GM23248 (cell line): ENCODE measurements at regions not wholly inside any gene's neighbourhood (a gene's known extent, or its start where the extent isn't known, plus 50 kb on each side); places are given as distances from the start of the nearest gene placed in this dataset.

Source experiments
- DNase-seq: peaks from one replicate; pipeline ENCODE4 v3.0.0-alpha.2; 2015
- H2AFZ ChIP-seq: fragments of 200-600 bp; sonication (generic); 2 replicates; pipeline ENCODE4 v1.6.1; 2016; ENCODE audit warnings: antibody characterized with exemption
- H3F3A ChIP-seq: fragments of 200-600 bp; sonication (generic); 2 replicates; pipeline ENCODE4 v1.6.1; 2016; ENCODE audit warnings: mild to moderate bottlenecking, antibody characterized with exemption, mixed run types; ENCODE audit not compliant: insufficient read depth
- H3K27ac ChIP-seq: fragments of 200-600 bp; sonication (generic); 2 replicates; pipeline ENCODE4 v1.5.1; 2016; ENCODE audit warnings: mild to moderate bottlenecking
- H3K27me3 ChIP-seq: fragments of 200-600 bp; sonication (generic); replicated peaks from 2 replicates; pipeline ENCODE4 v1.6.1; 2016; ENCODE audit warnings: mild to moderate bottlenecking; ENCODE audit not compliant: insufficient read depth
- H3K36me3 ChIP-seq: fragments of 200-600 bp; sonication (generic); 2 replicates; pipeline ENCODE4 v1.6.1; 2016; ENCODE audit warnings: low read depth, mild to moderate bottlenecking
- H3K4me1 ChIP-seq: fragments of 200-600 bp; sonication (generic); 2 replicates; pipeline ENCODE4 v1.6.1; 2016; ENCODE audit warnings: mild to moderate bottlenecking; ENCODE audit not compliant: insufficient read depth
- H3K4me2 ChIP-seq: fragments of 200-600 bp; sonication (generic); one replicate; pipeline ENCODE4 v1.6.1; 2016; ENCODE audit warnings: mild to moderate bottlenecking; ENCODE audit not compliant: unreplicated experiment
- H3K4me3 ChIP-seq: fragments of 200-600 bp; sonication (generic); 2 replicates; pipeline ENCODE4 v1.5.1; 2016; ENCODE audit warnings: mild to moderate bottlenecking
- H3K79me2 ChIP-seq: fragments of 200-600 bp; sonication (generic); 2 replicates; pipeline ENCODE4 v1.6.1; 2016; ENCODE audit warnings: mild to moderate bottlenecking; ENCODE audit not compliant: insufficient read depth
- H3K9ac ChIP-seq: fragments of 200-600 bp; sonication (generic); 2 replicates; pipeline ENCODE4 v1.6.1; 2016; ENCODE audit warnings: mild to moderate bottlenecking
- H3K9me2 ChIP-seq: fragments of 200-600 bp; sonication (generic); 2 replicates; pipeline ENCODE4 v1.6.1; 2016; ENCODE audit warnings: mixed run types, mild to moderate bottlenecking, moderate library complexity; ENCODE audit not compliant: insufficient read depth
- H3K9me3 ChIP-seq: fragments of 200-600 bp; sonication (generic); one replicate; pipeline ENCODE4 v1.6.1; 2017; ENCODE audit warnings: low read depth
- H4K20me1 ChIP-seq: fragments of 200-600 bp; sonication (generic); 2 replicates; pipeline ENCODE4 v1.6.0; 2016; ENCODE audit not compliant: insufficient read depth
- EZH2 ChIP-seq: fragments of 200-600 bp; sonication (generic); IDR thresholded peaks from 2 replicates; pipeline ENCODE4 v1.6.1; 2018; ENCODE audit warnings: antibody characterized with exemption, mild to moderate bottlenecking; ENCODE audit not compliant: insufficient read depth, poor library complexity, severe bottlenecking
- EZH2phosphoT487 ChIP-seq: fragments of 200-600 bp; sonication (generic); IDR thresholded peaks from 2 replicates; pipeline ENCODE4 v1.6.1; 2018; ENCODE audit warnings: antibody characterized with exemption, moderate library complexity, mild to moderate bottlenecking, low read depth; ENCODE audit not compliant: insufficient read depth
- WGBS, 2 experiments: methylation state at CpG; one replicate each; pipeline ENCODE4 v1.1.6; 2015 to 2017; ENCODE audit warnings: low lambda C conversion rate in 2 of 2, low coverage in 1 of 2; ENCODE audit errors: missing lambda C conversion rate in 2 of 2; 5-methylcytosine and 5-hydroxymethylcytosine counted together
- in situ Hi-C: fragments of 300-500 bp; cut with MboI; formaldehyde crosslinking; loops from 2 replicates; pipeline ENCODE4 v1.15.0; 2020

- Histone ChIP-seq H4K20me1 (no peaks in the 10 kb centered on the region), H3K36me3 (no peaks in the 10 kb centered on the region), H3K4me3 (no peak overlapping the region), H3K79me2 (no peaks in the 10 kb centered on the region), H3K4me2 (no peak overlapping the region), H3K9ac (no peak overlapping the region), H3K9me2 (no peaks in the 10 kb centered on the region), H3F3A (no peaks in the 10 kb centered on the region), H3K4me1 (no peaks in the 10 kb centered on the region), H2AFZ (no peak overlapping the region), H3K9me3 (no peaks in the 10 kb centered on the region), H3K27ac (no peak overlapping the region), H3K27me3 (no peaks in the 10 kb centered on the region)
- in situ Hi-C loops, result no loop called here
- TF ChIP-seq EZH2phosphoT487, result no peak
- no peak for TF ChIP-seq EZH2
- no peak for DNase-seq
- 56 to 64% methylated on average over 2 of the region's 2 CpGs for WGBS, 2 experiments
Observed at GRCh38 chr3:29050155-29050554, 230.7 kb upstream of the RBMS3 start.

GRCh38 chr3:29057326-29057725 lies 223.5 kb upstream of the RBMS3 start:
- H3F3A ChIP-seq, result no peaks in the 10 kb centered on the region
- H3K79me2 ChIP-seq, result no peaks in the 10 kb centered on the region
- no peak overlapping the region for H3K4me2 ChIP-seq
- peak overlapping the region; percentile 69 for H3K27ac ChIP-seq
- peak; percentile 85 for DNase-seq
- no peaks in the 10 kb centered on the region for H3K36me3 ChIP-seq
- no peak overlapping the region for H2AFZ ChIP-seq
- no peaks in the 10 kb centered on the region for H3K9me3 ChIP-seq
- in situ Hi-C loops, result no loop called here
- H3K4me1 ChIP-seq, result peaks cover 10% of the 10 kb centered on the region
- TF ChIP-seq EZH2 (no peak), EZH2phosphoT487 (no peak)
- no peak overlapping the region for H3K4me3 ChIP-seq
- H3K9ac ChIP-seq, result peak overlapping the region; percentile 20
- no peaks in the 10 kb centered on the region for H3K9me2 ChIP-seq
- H4K20me1 ChIP-seq, result no peaks in the 10 kb centered on the region
- H3K27me3 ChIP-seq, result no peaks in the 10 kb centered on the region

GRCh38 chr3:29064085-29064484 lies 216.8 kb upstream of the RBMS3 start:
- 63 to 76% methylated on average over 1 of the region's 1 CpG for WGBS, 2 experiments
- in situ Hi-C loops, result no loop called here
- DNase-seq, result peak; percentile 54

GRCh38 chr3:29065211-29065785 lies 215.6 kb upstream of the RBMS3 start:
- Histone ChIP-seq H3K4me2 (peak overlapping the region; percentile 64), H3K27ac (peak overlapping the region; percentile 76), H3K4me3 (peak overlapping the region; percentile 5; the same call in 1 of the 2 replicates), H3K79me2 (no peaks in the 10 kb centered on the region), H2AFZ (no peak overlapping the region), H3K9ac (peak overlapping the region; percentile 47), H3K36me3 (no peaks in the 10 kb centered on the region), H4K20me1 (no peaks in the 10 kb centered on the region), H3K4me1 (peaks cover 27% of the 10 kb centered on the region), H3K9me2 (no peaks in the 10 kb centered on the region), H3K9me3 (no peaks in the 10 kb centered on the region), H3K27me3 (no peaks in the 10 kb centered on the region), H3F3A (peaks cover 10% of the 10 kb centered on the region)
- peak; percentile 98 for DNase-seq
- 6 to 8% methylated on average over 2 of the region's 2 CpGs for WGBS, 2 experiments
- in situ Hi-C loops, result no loop called here
- TF ChIP-seq EZH2 (no peak), EZH2phosphoT487 (no peak)

More at GRCh38 chr3:29064085-29064484, 216.8 kb upstream of the RBMS3 start:
- H4K20me1 ChIP-seq, result no peaks in the 10 kb centered on the region
- H3K4me3 ChIP-seq, result no peak overlapping the region
- no peaks in the 10 kb centered on the region for H3K27me3 ChIP-seq
- no peak overlapping the region for H2AFZ ChIP-seq
- no peaks in the 10 kb centered on the region for H3K36me3 ChIP-seq
- H3K4me1 ChIP-seq, result peaks cover 27% of the 10 kb centered on the region
- no peaks in the 10 kb centered on the region for H3K79me2 ChIP-seq
- no peaks in the 10 kb centered on the region for H3K9me2 ChIP-seq
- H3K27ac ChIP-seq, result peak overlapping the region; percentile 76; the same call in 1 of the 2 replicates
- no peaks in the 10 kb centered on the region for H3K9me3 ChIP-seq
- no peak overlapping the region for H3K9ac ChIP-seq
- TF ChIP-seq EZH2phosphoT487 (no peak), EZH2 (no peak)
- H3K4me2 ChIP-seq, result peak overlapping the region; percentile 64
- H3F3A ChIP-seq, result peaks cover 10% of the 10 kb centered on the region

- Histone ChIP-seq H3K9ac (no peak overlapping the region), H3K27me3 (no peaks in the 10 kb centered on the region), H3K4me2 (no peak overlapping the region), H3K79me2 (no peaks in the 10 kb centered on the region), H3K36me3 (no peaks in the 10 kb centered on the region), H3K4me1 (peaks cover 27% of the 10 kb centered on the region), H3K9me3 (no peaks in the 10 kb centered on the region), H3F3A (peaks cover 10% of the 10 kb centered on the region), H3K9me2 (no peaks in the 10 kb centered on the region), H3K4me3 (no peak overlapping the region), H4K20me1 (no peaks in the 10 kb centered on the region), H2AFZ (no peak overlapping the region), H3K27ac (0 out of 2 replicates have a peak overlapping the region, but pooled peaks have one; percentile 0)
- in situ Hi-C loops, result no loop called here
- peak; percentile 74 for DNase-seq
- no peak for TF ChIP-seq EZH2
- no peak for TF ChIP-seq EZH2phosphoT487
- WGBS, 2 experiments, result 81% methylated on average over 4 of the region's 4 CpGs
Observed at GRCh38 chr3:29067007-29067406, 213.9 kb upstream of the RBMS3 start.
